ENCODE measurements at regions not wholly inside any gene's neighbourhood (a gene's known extent, or its start where the extent isn't known, plus 50 kb on each side); places are given as distances from the start of the nearest gene placed in this dataset.

- no peak for DNase-seq
- in situ Hi-C loops (cut with HindIII; ENCODE audit: low pct_ligation_motif_present, low pct_unique_long_range_greater_than_20kb, low sequenced_read_pairs) = no loop called here
Observed at GRCh38 chr22:22824340-22825212, 63.0 kb upstream of the IGLL5 start.

GRCh38 chr22:22825213-22825593 is 62.4 kb upstream of the IGLL5 start:
- no peak for DNase-seq
- in situ Hi-C loops (cut with HindIII; ENCODE audit: low pct_ligation_motif_present, low pct_unique_long_range_greater_than_20kb, low sequenced_read_pairs) = no loop called here

GRCh38 chr22:22827187-22827939 is 60.3 kb upstream of the IGLL5 start:
- in situ Hi-C loops (cut with HindIII; ENCODE audit: low pct_ligation_motif_present, low pct_unique_long_range_greater_than_20kb, low sequenced_read_pairs) = no loop called here
- DNase-seq = no peak

GRCh38 chr22:22830193-22830592 is 57.4 kb upstream of the IGLL5 start:
- DNase-seq = no peak
- in situ Hi-C loops (cut with HindIII; ENCODE audit: low pct_ligation_motif_present, low pct_unique_long_range_greater_than_20kb, low sequenced_read_pairs) = no loop called here

- in situ Hi-C loops (cut with HindIII; ENCODE audit: low pct_ligation_motif_present, low pct_unique_long_range_greater_than_20kb, low sequenced_read_pairs) = no loop called here
- no peak for DNase-seq
Observed at GRCh38 chr22:22830957-22831688, 56.5 kb upstream of the IGLL5 start.

- in situ Hi-C loops (cut with HindIII; ENCODE audit: low pct_ligation_motif_present, low pct_unique_long_range_greater_than_20kb, low sequenced_read_pairs) = no loop called here
- DNase-seq = no peak
Observed at GRCh38 chr22:22833059-22833458, 54.6 kb upstream of the IGLL5 start.

GRCh38 chr22:22833488-22833887 is 54.1 kb upstream of the IGLL5 start:
- DNase-seq = no peak
- in situ Hi-C loops (cut with HindIII; ENCODE audit: low pct_ligation_motif_present, low pct_unique_long_range_greater_than_20kb, low sequenced_read_pairs) = no loop called here

- in situ Hi-C loops (cut with HindIII; ENCODE audit: low pct_ligation_motif_present, low pct_unique_long_range_greater_than_20kb, low sequenced_read_pairs) = no loop called here
- DNase-seq = no peak
Observed at GRCh38 chr22:22834204-22834603, 53.4 kb upstream of the IGLL5 start.

GRCh38 chr22:22834783-22835182 is 52.8 kb upstream of the IGLL5 start:
- in situ Hi-C loops (cut with HindIII; ENCODE audit: low pct_ligation_motif_present, low pct_unique_long_range_greater_than_20kb, low sequenced_read_pairs) = no loop called here
- DNase-seq = no peak

- in situ Hi-C loops (cut with HindIII; ENCODE audit: low pct_ligation_motif_present, low pct_unique_long_range_greater_than_20kb, low sequenced_read_pairs) = no loop called here
- no peak for DNase-seq
Observed at GRCh38 chr22:22835242-22835641, 52.4 kb upstream of the IGLL5 start.

GRCh38 chr22:22835771-22836291 is 51.8 kb upstream of the IGLL5 start:
- DNase-seq = no peak
- in situ Hi-C loops (cut with HindIII; ENCODE audit: low pct_ligation_motif_present, low pct_unique_long_range_greater_than_20kb, low sequenced_read_pairs) = no loop called here

- DNase-seq = no peak
- in situ Hi-C loops (cut with HindIII; ENCODE audit: low pct_ligation_motif_present, low pct_unique_long_range_greater_than_20kb, low sequenced_read_pairs) = no loop called here
Observed at GRCh38 chr22:22836635-22837034, 51.0 kb upstream of the IGLL5 start.

Data from ACHN (cell line).